H1 (cell line): ENCODE measurements at regions not wholly inside any gene's neighbourhood (a gene's known extent, or its start where the extent isn't known, plus 50 kb on each side); places are given as distances from the start of the nearest gene placed in this dataset.

Source experiments
- CEBPB ChIP-seq: IDR thresholded peaks from 2 replicates; pipeline ENCODE4 v1.6.1; 2012; ENCODE audit warnings: low read depth, low read length
- CHD1 ChIP-seq: IDR thresholded peaks from 2 replicates; pipeline ENCODE4 v1.6.1; 2012; ENCODE audit warnings: low read depth, low read length, improper control_type of control experiment
- CHD7 ChIP-seq: fragments of 300-600 bp; sonication (generic); IDR thresholded peaks from 2 replicates; pipeline ENCODE4 v1.7.1; 2012; ENCODE audit warnings: low read length, moderate library complexity, mild to moderate bottlenecking, inconsistent platforms; ENCODE audit not compliant: insufficient replicate concordance
- FOSL1 ChIP-seq: IDR thresholded peaks from 2 replicates; pipeline ENCODE4 v1.6.1; 2011; ENCODE audit warnings: mild to moderate bottlenecking, low read depth, low read length, moderate library complexity; ENCODE audit not compliant: insufficient read depth
- MAFK ChIP-seq: IDR thresholded peaks from 2 replicates; pipeline ENCODE4 v1.6.1; 2012; ENCODE audit warnings: low read depth, mild to moderate bottlenecking, improper control_type of control experiment, low read length
- NANOG ChIP-seq: IDR thresholded peaks from 2 replicates; pipeline ENCODE4 v1.6.1; 2011; ENCODE audit warnings: low read length, low read depth, mild to moderate bottlenecking, inconsistent platforms; ENCODE audit not compliant: insufficient read depth, poor library complexity, severe bottlenecking
- PHF8 ChIP-seq: fragments of 200-600 bp; sonication (generic); conservative IDR thresholded peaks from 2 replicates; pipeline ENCODE4 v1.7.1; 2012; ENCODE audit warnings: low read depth, mild to moderate bottlenecking, inconsistent platforms, low read length, moderate library complexity
- RFX5 ChIP-seq: IDR thresholded peaks from 2 replicates; pipeline ENCODE4 v1.6.1; 2011; ENCODE audit warnings: low read depth, low read length, improper control_type of control experiment, borderline replicate concordance
- TBP ChIP-seq: IDR thresholded peaks from 2 replicates; pipeline ENCODE4 v1.6.1; 2011; ENCODE audit warnings: low read depth, low read length, improper control_type of control experiment
- TF ChIP-seq, protein P1 (sequence below): IDR thresholded peaks from 2 replicates; pipeline ENCODE4 v1.6.1; 2012; ENCODE audit warnings: inconsistent platforms

GRCh38 chr18:61643884-61644647 is 248.7 kb downstream of the RNF152 start (continued):
- TF ChIP-seq CHD7: no peak
- no peak for TF ChIP-seq CEBPB
- TF ChIP-seq MAFK: no peak
- TF ChIP-seq FOSL1: no peak
- TF ChIP-seq, protein P1, sequence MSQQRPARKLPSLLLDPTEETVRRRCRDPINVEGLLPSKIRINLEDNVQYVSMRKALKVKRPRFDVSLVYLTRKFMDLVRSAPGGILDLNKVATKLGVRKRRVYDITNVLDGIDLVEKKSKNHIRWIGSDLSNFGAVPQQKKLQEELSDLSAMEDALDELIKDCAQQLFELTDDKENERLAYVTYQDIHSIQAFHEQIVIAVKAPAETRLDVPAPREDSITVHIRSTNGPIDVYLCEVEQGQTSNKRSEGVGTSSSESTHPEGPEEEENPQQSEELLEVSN: no peak
- no peak for TF ChIP-seq PHF8
- TF ChIP-seq RFX5: no peak
- TF ChIP-seq NANOG: no peak
- no peak for TF ChIP-seq TBP
- no peak for TF ChIP-seq CHD1
